DND-41 (cell line): ENCODE measurements at regions not wholly inside any gene's neighbourhood (a gene's known extent, or its start where the extent isn't known, plus 50 kb on each side); places are given as distances from the start of the nearest gene placed in this dataset.

Experiments used
- EZH2 ChIP-seq: IDR thresholded peaks from 3 replicates; pipeline ENCODE4 v1.6.1; 2012; ENCODE audit warnings: borderline replicate concordance, low read depth, mild to moderate bottlenecking, moderate library complexity, low read length, inconsistent platforms; ENCODE audit not compliant: severe bottlenecking
- TF ChIP-seq, protein P1 (sequence below): IDR thresholded peaks from 2 replicates; pipeline ENCODE4 v1.5.1; 2012; ENCODE audit warnings: borderline replicate concordance, low read length, moderate library complexity, mild to moderate bottlenecking; ENCODE audit not compliant: poor library complexity, severe bottlenecking; ENCODE audit errors: extremely low read depth

DNA sequence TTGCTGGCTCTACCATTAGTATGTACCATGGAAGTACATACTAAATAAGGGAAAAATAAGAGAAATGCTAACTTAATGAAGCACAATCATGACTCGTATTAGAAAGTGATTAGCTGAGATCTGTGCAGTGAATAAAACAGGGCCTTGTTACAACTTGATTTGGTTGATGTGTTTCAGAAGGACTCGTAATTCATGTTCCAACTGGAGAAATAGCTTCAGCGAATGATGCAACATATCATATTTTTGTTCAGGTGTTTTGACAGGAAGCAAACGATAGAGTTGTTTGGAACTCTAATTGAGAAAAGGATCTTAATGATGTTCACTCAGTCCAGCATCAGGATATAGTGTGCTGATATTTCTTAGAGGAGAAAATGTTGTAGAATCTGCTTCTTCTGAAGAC, 474.6 kb upstream of the WWC1 start:
- TF ChIP-seq, protein P1, sequence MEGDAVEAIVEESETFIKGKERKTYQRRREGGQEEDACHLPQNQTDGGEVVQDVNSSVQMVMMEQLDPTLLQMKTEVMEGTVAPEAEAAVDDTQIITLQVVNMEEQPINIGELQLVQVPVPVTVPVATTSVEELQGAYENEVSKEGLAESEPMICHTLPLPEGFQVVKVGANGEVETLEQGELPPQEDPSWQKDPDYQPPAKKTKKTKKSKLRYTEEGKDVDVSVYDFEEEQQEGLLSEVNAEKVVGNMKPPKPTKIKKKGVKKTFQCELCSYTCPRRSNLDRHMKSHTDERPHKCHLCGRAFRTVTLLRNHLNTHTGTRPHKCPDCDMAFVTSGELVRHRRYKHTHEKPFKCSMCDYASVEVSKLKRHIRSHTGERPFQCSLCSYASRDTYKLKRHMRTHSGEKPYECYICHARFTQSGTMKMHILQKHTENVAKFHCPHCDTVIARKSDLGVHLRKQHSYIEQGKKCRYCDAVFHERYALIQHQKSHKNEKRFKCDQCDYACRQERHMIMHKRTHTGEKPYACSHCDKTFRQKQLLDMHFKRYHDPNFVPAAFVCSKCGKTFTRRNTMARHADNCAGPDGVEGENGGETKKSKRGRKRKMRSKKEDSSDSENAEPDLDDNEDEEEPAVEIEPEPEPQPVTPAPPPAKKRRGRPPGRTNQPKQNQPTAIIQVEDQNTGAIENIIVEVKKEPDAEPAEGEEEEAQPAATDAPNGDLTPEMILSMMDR, result no peak
- TF ChIP-seq EZH2, result no peak
